ENCODE measurements at regions not wholly inside any gene's neighbourhood (a gene's known extent, or its start where the extent isn't known, plus 50 kb on each side); places are given as distances from the start of the nearest gene placed in this dataset.
"Not testable (repeated sequence)": the region's sequence is repeated elsewhere in the genome, so short reads cannot be mapped to it uniquely, and the experiment has no call there.

GRCh38 chr2:220550995-220551700 lies 923.7 kb downstream of the SLC4A3 start:
- no peak for DNase-seq (ENCODE audit: low read depth in 3 of 3)

GRCh38 chr2:220552790-220553535 lies 925.5 kb downstream of the SLC4A3 start:
- no peak for DNase-seq (ENCODE audit: low read depth in 3 of 3)

GRCh38 chr2:220555961-220556630 lies 928.7 kb downstream of the SLC4A3 start:
- DNase-seq (ENCODE audit: low read depth in 3 of 3) = no peak

GRCh38 chr2:220556658-220557057 lies 929.2 kb downstream of the SLC4A3 start:
- DNase-seq (ENCODE audit: low read depth in 3 of 3) = no peak

GRCh38 chr2:220560192-220560591 lies 932.8 kb downstream of the SLC4A3 start:
- no peak for DNase-seq (ENCODE audit: low read depth in 3 of 3)

- no peak for DNase-seq (ENCODE audit: low read depth in 3 of 3)
Measured at GRCh38 chr2:220562375-220563140, 935.1 kb downstream of the SLC4A3 start.

- no peak for DNase-seq (ENCODE audit: low read depth in 3 of 3)
Measured at GRCh38 chr2:220568296-220568695, 940.9 kb downstream of the SLC4A3 start.

GRCh38 chr2:220569112-220569897 lies 941.9 kb downstream of the SLC4A3 start:
- no peak for DNase-seq (ENCODE audit: low read depth in 3 of 3)

- DNase-seq (ENCODE audit: low read depth in 3 of 3) = no peak
Measured at GRCh38 chr2:220572385-220572784, 945.0 kb downstream of the SLC4A3 start.

- DNase-seq (ENCODE audit: low read depth in 3 of 3) = no peak
Measured at GRCh38 chr2:220574038-220574437, 946.6 kb downstream of the SLC4A3 start.

GRCh38 chr2:220575963-220576362 lies 948.5 kb downstream of the SLC4A3 start:
- no peak for DNase-seq (ENCODE audit: low read depth in 3 of 3)

GRCh38 chr2:220579452-220579851 lies 952.0 kb downstream of the SLC4A3 start:
- no peak for DNase-seq (ENCODE audit: low read depth in 3 of 3)

- DNase-seq (ENCODE audit: low read depth in 3 of 3) = no peak
Measured at GRCh38 chr2:220580113-220580512, 952.7 kb downstream of the SLC4A3 start.

GRCh38 chr2:220583725-220584124 lies 956.3 kb downstream of the SLC4A3 start:
- DNase-seq (ENCODE audit: low read depth in 3 of 3) = no peak

GRCh38 chr2:220585241-220585640 lies 957.8 kb downstream of the SLC4A3 start:
- no peak for DNase-seq (ENCODE audit: low read depth in 3 of 3)

GRCh38 chr2:220586980-220587530 lies 959.6 kb downstream of the SLC4A3 start:
- DNase-seq (ENCODE audit: low read depth in 3 of 3) = no peak

- DNase-seq (ENCODE audit: low read depth in 3 of 3) = no peak
Measured at GRCh38 chr2:220588148-220588547, 960.7 kb downstream of the SLC4A3 start.

- DNase-seq (ENCODE audit: low read depth in 3 of 3) = no peak
Measured at GRCh38 chr2:220590476-220590875, 963.0 kb downstream of the SLC4A3 start.

- DNase-seq (ENCODE audit: low read depth in 3 of 3) = no peak
Measured at GRCh38 chr2:220593526-220593925, 966.1 kb downstream of the SLC4A3 start.

- no peak for DNase-seq (ENCODE audit: low read depth in 3 of 3)
Measured at GRCh38 chr2:220601674-220602073, 970.4 kb downstream of the EPHA4 start.

GRCh38 chr2:220613004-220613403 lies 959.1 kb downstream of the EPHA4 start:
- not testable (repeated sequence) for DNase-seq (ENCODE audit: low read depth in 3 of 3)

All from stimulated activated CD4-positive, alpha-beta T cell treated with anti-CD3 and anti-CD28 coated beads, TNF-alpha, amount 100 ng/mL, for 24 hours (primary cell).